ENCODE measurements at regions not wholly inside any gene's neighbourhood (a gene's known extent, or its start where the extent isn't known, plus 50 kb on each side); places are given as distances from the start of the nearest gene placed in this dataset.

GRCh38 chr14:49310298-49310697 lies 275.9 kb downstream of the RPS29 start:
- no peak for DNase-seq
- intact Hi-C loops (cut with micrococcal nuclease; ENCODE audit: unreplicated experiment), result no loop called here
- H3K79me2 ChIP-seq (ENCODE audit: low read depth), result no peaks in the 10 kb centered on the region
- H3K4me3 ChIP-seq, result no peak overlapping the region
- no peaks in the 10 kb centered on the region for H3K9me2 ChIP-seq (ENCODE audit: insufficient read depth)
- no peaks in the 10 kb centered on the region for H3K9me3 ChIP-seq (ENCODE audit: insufficient read depth, low read depth)
- TF ChIP-seq EZH2 (IDR thresholded peaks at IDR 0.05; ENCODE audit: low read depth), result no peak
- no peaks in the 10 kb centered on the region for H3K27me3 ChIP-seq (ENCODE audit: insufficient read depth, low read depth)
- no peaks in the 10 kb centered on the region for H3K4me1 ChIP-seq (replicated peaks; ENCODE audit: insufficient read depth)
- no peak overlapping the region for H2AFZ ChIP-seq
- no peaks in the 10 kb centered on the region for H3K36me3 ChIP-seq (ENCODE audit: low read depth)
- ChIA-PET POLR2A (ENCODE audit: unreplicated experiment) (no interaction called here), CTCF (no interaction called here)
- no peak overlapping the region for H3K4me2 ChIP-seq
- no peaks in the 10 kb centered on the region for H4K20me1 ChIP-seq (ENCODE audit: insufficient read depth)
- no TSS peak for BruUV-seq (replicated peaks)
- no peaks in the 10 kb centered on the region for H3F3A ChIP-seq (ENCODE audit: insufficient read depth, low read depth)
- H3K27ac ChIP-seq, result no peak overlapping the region

DNA sequence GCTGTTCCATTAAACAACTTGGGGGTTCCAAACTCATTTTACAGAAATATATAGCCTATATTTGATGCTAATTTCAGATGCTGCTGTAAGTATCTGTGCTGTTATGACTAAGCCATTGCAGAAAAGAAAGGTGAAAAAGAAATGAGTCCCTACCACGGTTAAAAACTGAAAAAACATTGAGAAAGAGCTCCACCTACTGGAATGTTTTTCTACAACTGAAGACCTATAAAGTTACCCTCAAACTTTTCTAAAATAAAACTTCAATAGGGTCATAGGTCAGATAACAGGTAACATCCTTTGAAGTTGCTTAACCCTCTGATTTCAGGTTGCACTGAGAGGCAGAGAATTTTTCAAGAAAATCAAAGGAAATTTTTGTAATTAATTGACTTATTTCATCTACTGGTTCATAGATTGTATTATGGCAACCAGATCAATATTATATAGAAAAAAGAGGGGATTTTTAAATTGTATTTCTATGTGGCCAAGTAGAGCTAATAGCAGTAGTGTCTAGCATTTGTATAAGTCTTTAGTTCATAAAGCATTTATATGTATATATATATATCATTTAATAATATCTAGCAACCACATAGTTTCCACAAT lies 279.9 kb downstream of the RPS29 start:
- no TSS peak for BruUV-seq (replicated peaks)
- no peaks in the 10 kb centered on the region for H3K36me3 ChIP-seq (ENCODE audit: low read depth)
- no peaks in the 10 kb centered on the region for H3K4me1 ChIP-seq (replicated peaks; ENCODE audit: insufficient read depth)
- intact Hi-C loops (cut with micrococcal nuclease; ENCODE audit: unreplicated experiment), result no loop called here
- ChIA-PET CTCF (interaction anchor here (1.0 kb wide), 1 partner anchor 272 kb away, joined by 4 read pairs; no protein-coding TSS in a partner anchor), POLR2A (ENCODE audit: unreplicated experiment) (interaction anchor here (0.6 kb wide), 1 partner anchor 211 kb away, joined by 3 read pairs; no protein-coding TSS in a partner anchor)
- no peaks in the 10 kb centered on the region for H3F3A ChIP-seq (ENCODE audit: insufficient read depth, low read depth)
- H3K4me2 ChIP-seq, result no peak overlapping the region
- H3K9me2 ChIP-seq (ENCODE audit: insufficient read depth), result no peaks in the 10 kb centered on the region
- H4K20me1 ChIP-seq (ENCODE audit: insufficient read depth), result no peaks in the 10 kb centered on the region
- no peak overlapping the region for H3K27ac ChIP-seq
- H3K9me3 ChIP-seq (ENCODE audit: insufficient read depth, low read depth), result no peaks in the 10 kb centered on the region
- peak; percentile 70 for TF ChIP-seq CTCF (conservative IDR thresholded peaks at IDR 0.05)
- TF ChIP-seq EZH2 (IDR thresholded peaks at IDR 0.05; ENCODE audit: low read depth), result no peak
- H3K27me3 ChIP-seq (ENCODE audit: insufficient read depth, low read depth), result no peaks in the 10 kb centered on the region
- no peak for DNase-seq
- H3K79me2 ChIP-seq (ENCODE audit: low read depth), result no peaks in the 10 kb centered on the region
- H2AFZ ChIP-seq, result no peak overlapping the region
- H3K4me3 ChIP-seq, result no peak overlapping the region

GRCh38 chr14:49303946-49304516 lies 282.1 kb downstream of the RPS29 start:
- Histone ChIP-seq H3K4me1 (replicated peaks; ENCODE audit: insufficient read depth) (no peaks in the 10 kb centered on the region), H3K4me2 (no peak overlapping the region), H3K27me3 (ENCODE audit: insufficient read depth, low read depth) (no peaks in the 10 kb centered on the region), H4K20me1 (ENCODE audit: insufficient read depth) (no peaks in the 10 kb centered on the region), H3K9me2 (ENCODE audit: insufficient read depth) (no peaks in the 10 kb centered on the region), H3K9me3 (ENCODE audit: insufficient read depth, low read depth) (no peaks in the 10 kb centered on the region), H2AFZ (no peak overlapping the region), H3K27ac (no peak overlapping the region), H3F3A (ENCODE audit: insufficient read depth, low read depth) (no peaks in the 10 kb centered on the region), H3K4me3 (no peak overlapping the region), H3K79me2 (ENCODE audit: low read depth) (no peaks in the 10 kb centered on the region), H3K36me3 (ENCODE audit: low read depth) (no peaks in the 10 kb centered on the region)
- no TSS peak for BruUV-seq (replicated peaks)
- ChIA-PET POLR2A (ENCODE audit: unreplicated experiment) (no interaction called here), CTCF (no interaction called here)
- no peak for TF ChIP-seq EZH2 (IDR thresholded peaks at IDR 0.05; ENCODE audit: low read depth)
- peak in 1 of 2 experiments; percentile 8 for DNase-seq
- intact Hi-C loops (cut with micrococcal nuclease; ENCODE audit: unreplicated experiment), result no loop called here

DNA sequence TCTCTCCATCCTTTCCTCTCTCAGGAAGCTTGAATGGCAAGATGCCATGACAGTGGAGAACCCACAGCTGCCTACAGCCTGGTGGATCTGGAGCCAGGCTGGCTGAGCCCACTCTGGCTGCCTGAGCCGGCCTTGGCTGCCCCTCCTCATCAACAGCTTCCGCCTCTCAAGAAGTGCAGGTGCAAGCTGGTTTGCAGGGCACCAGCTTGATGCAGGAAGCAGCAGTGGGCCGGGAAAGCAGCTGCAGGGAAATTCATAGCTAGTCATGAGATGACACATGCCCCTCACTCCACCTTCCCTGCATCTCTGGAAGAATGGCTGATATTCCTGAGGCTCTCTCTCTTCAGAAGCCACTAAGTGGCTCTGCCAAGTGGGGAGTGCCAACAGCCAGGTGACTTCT lies 289.1 kb downstream of the RPS29 start:
- BruUV-seq (replicated peaks), result no TSS peak
- ChIA-PET CTCF (no interaction called here), POLR2A (ENCODE audit: unreplicated experiment) (no interaction called here)
- Histone ChIP-seq H3K4me3 (no peak overlapping the region), H3K4me1 (replicated peaks; ENCODE audit: insufficient read depth) (no peaks in the 10 kb centered on the region), H2AFZ (no peak overlapping the region), H3K4me2 (no peak overlapping the region), H3K27me3 (ENCODE audit: insufficient read depth, low read depth) (no peaks in the 10 kb centered on the region), H3K79me2 (ENCODE audit: low read depth) (no peaks in the 10 kb centered on the region), H3K9me3 (ENCODE audit: insufficient read depth, low read depth) (no peaks in the 10 kb centered on the region), H3F3A (ENCODE audit: insufficient read depth, low read depth) (no peaks in the 10 kb centered on the region), H3K36me3 (ENCODE audit: low read depth) (no peaks in the 10 kb centered on the region), H4K20me1 (ENCODE audit: insufficient read depth) (no peaks in the 10 kb centered on the region), H3K27ac (no peak overlapping the region), H3K9me2 (ENCODE audit: insufficient read depth) (no peaks in the 10 kb centered on the region)
- no peak for DNase-seq
- TF ChIP-seq CTCF (conservative IDR thresholded peaks at IDR 0.05) (no peak), EZH2 (IDR thresholded peaks at IDR 0.05; ENCODE audit: low read depth) (no peak)
- intact Hi-C loops (cut with micrococcal nuclease; ENCODE audit: unreplicated experiment), result no loop called here

Measured in PC-9 (cell line).